Activated CD4-positive, alpha-beta T cell treated with anti-CD3 and anti-CD28 coated beads, Interleukin-2, amount 10 ng/mL, durations not matched to agents 24 days and 14 days (primary cell): ENCODE measurements at regions not wholly inside any gene's neighbourhood (a gene's known extent, or its start where the extent isn't known, plus 50 kb on each side); places are given as distances from the start of the nearest gene placed in this dataset.

ENCODE experiments used
- DNase-seq: peaks from one replicate; pipeline ENCODE4 v3.0.0; 2022
- H3K27ac Mint-ChIP-seq: one replicate; pipeline ENCODE4 v1.8.0; 2022; ENCODE audit warnings: mild to moderate bottlenecking, mixed read lengths
- H3K27me3 Mint-ChIP-seq: one replicate; pipeline ENCODE4 v1.8.0; 2022; ENCODE audit warnings: mixed read lengths
- H3K36me3 Mint-ChIP-seq: one replicate; pipeline ENCODE4 v1.8.0; 2022; ENCODE audit warnings: low read depth, mild to moderate bottlenecking, mixed read lengths
- H3K4me1 Mint-ChIP-seq: one replicate; pipeline ENCODE4 v1.8.0; 2021; ENCODE audit warnings: mixed read lengths
- H3K4me3 Mint-ChIP-seq: one replicate; pipeline ENCODE4 v1.8.0; 2022; ENCODE audit warnings: mild to moderate bottlenecking, moderate library complexity, mixed read lengths
- H3K9me3 Mint-ChIP-seq: one replicate; pipeline ENCODE4 v1.8.0; 2021; ENCODE audit warnings: mixed read lengths
- intact Hi-C: fragments of 100-400 bp; cut with micrococcal nuclease; formaldehyde crosslinking; loops from one replicate; pipeline ENCODE4 v1.15.1; 2023

DNA sequence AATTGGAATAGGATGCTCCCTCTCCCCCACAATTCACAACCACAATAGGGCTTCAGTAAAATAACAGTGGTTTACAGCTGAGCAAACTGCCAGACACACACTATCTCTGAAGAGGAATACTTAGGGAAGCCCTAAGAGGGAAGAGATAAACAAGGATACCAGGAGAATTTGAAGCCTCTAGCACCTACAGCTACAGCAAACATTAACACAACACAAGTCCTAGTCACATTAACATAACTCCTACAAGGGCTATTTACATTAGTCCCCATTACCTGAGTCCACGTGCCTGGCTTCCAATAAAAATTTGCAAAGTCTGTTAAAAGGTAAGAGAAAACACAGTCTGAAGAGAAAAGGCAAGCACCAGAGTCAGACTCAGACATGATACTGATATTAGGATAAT is 346.9 kb upstream of the CDIN1 start:
- intact Hi-C loops = no loop called here
- Mint-ChIP-seq H3K9me3 (no peaks in the 10 kb centered on the region), H3K27me3 (no peaks in the 10 kb centered on the region), H3K4me3 (no peak overlapping the region), H3K36me3 (no peaks in the 10 kb centered on the region), H3K27ac (no peak overlapping the region), H3K4me1 (no peaks in the 10 kb centered on the region)
- no peak for DNase-seq

DNA sequence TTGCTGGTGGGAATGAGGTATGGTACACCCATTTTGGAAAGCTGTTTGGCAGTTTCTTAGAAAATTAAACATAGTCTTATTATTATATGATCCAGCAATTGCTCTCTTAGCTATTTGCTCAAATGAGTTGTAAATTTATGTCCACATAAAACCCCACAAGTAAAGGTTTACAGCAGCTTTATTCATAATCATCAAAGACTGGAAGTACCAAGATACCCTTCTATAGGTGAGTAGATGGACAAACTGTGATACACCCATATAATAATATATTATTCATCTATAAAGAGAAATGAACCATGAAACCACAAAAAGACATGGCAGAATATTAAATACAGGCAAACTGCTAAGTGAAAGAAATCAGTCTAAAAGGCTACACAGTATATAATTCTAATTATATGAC is 344.7 kb upstream of the CDIN1 start:
- intact Hi-C loops = no loop called here
- Mint-ChIP-seq H3K9me3 (no peaks in the 10 kb centered on the region), H3K4me3 (no peak overlapping the region), H3K36me3 (no peaks in the 10 kb centered on the region), H3K4me1 (no peaks in the 10 kb centered on the region), H3K27me3 (no peaks in the 10 kb centered on the region), H3K27ac (no peak overlapping the region)
- DNase-seq = no peak

DNA sequence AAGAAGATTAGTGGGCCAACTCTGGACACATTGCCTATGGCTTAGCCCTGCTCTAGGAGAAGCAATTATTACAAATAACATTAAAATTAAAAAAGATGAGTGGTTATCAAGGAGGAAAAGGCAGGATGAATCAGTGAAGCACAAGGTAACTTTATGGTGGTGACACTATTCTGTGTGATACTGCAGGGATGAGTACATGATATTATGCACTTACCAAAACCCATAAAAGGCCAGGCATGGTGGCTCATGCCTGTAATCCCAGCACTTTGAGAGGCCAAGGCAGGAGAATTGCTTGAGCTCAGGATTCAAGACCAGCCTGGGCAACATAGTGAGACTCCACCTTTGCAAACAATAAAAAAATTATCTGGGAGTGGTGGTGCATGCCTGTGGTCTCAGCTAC is 344.3 kb upstream of the CDIN1 start:
- intact Hi-C loops = no loop called here
- no peaks in the 10 kb centered on the region for H3K9me3 Mint-ChIP-seq
- no peaks in the 10 kb centered on the region for H3K27me3 Mint-ChIP-seq
- no peak overlapping the region for H3K4me3 Mint-ChIP-seq
- no peaks in the 10 kb centered on the region for H3K4me1 Mint-ChIP-seq
- no peak for DNase-seq
- H3K27ac Mint-ChIP-seq = no peak overlapping the region
- H3K36me3 Mint-ChIP-seq = no peaks in the 10 kb centered on the region

DNA sequence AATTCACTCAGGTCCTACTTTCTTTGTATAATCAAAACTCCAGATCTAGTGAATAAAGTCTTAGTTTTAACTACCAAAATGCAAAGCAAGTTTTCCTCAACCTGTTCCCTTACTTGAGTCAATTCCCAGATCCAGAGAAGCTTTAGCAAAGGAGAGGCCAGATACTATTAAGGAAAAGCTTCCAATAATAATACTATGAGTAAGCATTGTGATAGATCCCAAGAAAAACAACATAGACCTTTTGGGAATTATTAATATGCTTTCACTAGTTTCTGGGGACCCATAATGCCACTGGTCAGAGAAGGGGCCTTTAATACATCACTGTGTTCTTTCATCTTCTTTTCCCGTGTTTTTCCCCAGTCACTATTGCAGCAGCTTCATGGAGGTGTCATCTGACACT is 339.9 kb upstream of the CDIN1 start:
- intact Hi-C loops = no loop called here
- peaks cover 8% of the 10 kb centered on the region for H3K9me3 Mint-ChIP-seq
- H3K27ac Mint-ChIP-seq = no peak overlapping the region
- no peaks in the 10 kb centered on the region for H3K27me3 Mint-ChIP-seq
- no peak for DNase-seq
- H3K4me1 Mint-ChIP-seq = no peaks in the 10 kb centered on the region
- no peak overlapping the region for H3K4me3 Mint-ChIP-seq
- H3K36me3 Mint-ChIP-seq = no peaks in the 10 kb centered on the region

DNA sequence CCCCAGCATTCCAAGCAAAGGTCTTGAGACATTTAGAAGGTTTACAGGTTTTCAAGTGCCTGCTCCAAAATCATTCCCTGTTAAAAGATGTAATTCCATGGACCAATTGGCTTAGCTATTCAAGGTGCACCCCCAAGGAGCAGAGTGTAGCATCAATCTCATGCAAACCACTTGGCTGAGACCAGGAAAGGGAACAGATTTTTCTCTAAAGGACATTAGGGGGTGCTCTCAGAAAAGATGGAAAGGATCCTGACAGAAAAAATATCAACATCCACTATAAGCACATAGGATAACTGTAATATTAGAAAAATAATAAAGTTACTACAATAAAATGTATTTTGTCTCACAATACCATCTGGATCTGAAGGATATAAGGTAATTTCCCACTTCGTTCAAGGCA is 328.0 kb upstream of the CDIN1 start:
- intact Hi-C loops = no loop called here
- Mint-ChIP-seq H3K27ac (no peak overlapping the region), H3K4me3 (no peak overlapping the region), H3K36me3 (no peaks in the 10 kb centered on the region), H3K27me3 (no peaks in the 10 kb centered on the region), H3K9me3 (peaks cover 7% of the 10 kb centered on the region), H3K4me1 (no peaks in the 10 kb centered on the region)
- DNase-seq = no peak

DNA sequence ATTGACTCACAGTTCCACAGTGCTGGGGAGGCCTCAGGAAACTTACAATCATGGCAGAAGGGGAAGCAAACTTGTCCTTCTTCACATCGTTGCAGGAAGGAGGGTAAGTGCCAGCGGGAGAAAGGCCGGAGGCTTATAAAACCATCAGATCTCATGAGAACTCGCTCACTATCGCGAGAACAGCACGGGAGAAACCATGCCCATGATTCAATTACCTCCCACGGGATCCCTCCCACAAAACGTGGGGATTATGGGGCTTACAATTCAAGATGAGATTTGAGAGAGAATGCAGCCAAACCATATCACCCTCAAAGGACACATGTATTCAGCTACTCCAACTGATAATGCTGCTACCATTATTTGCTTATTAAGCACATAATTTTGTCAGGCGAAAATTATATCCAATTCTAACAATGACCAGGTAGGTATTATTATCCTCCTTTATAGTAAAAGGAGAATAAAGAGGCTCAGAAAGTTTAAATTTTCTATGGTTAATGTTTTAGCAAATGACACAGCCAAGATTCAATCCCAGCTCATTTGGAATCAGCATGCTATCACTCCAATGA is 327.2 kb upstream of the CDIN1 start:
- intact Hi-C loops = no loop called here
- Mint-ChIP-seq H3K27ac (no peak overlapping the region), H3K27me3 (no peaks in the 10 kb centered on the region), H3K36me3 (no peaks in the 10 kb centered on the region), H3K9me3 (peaks cover 6% of the 10 kb centered on the region), H3K4me1 (no peaks in the 10 kb centered on the region), H3K4me3 (no peak overlapping the region)
- no peak for DNase-seq

DNA sequence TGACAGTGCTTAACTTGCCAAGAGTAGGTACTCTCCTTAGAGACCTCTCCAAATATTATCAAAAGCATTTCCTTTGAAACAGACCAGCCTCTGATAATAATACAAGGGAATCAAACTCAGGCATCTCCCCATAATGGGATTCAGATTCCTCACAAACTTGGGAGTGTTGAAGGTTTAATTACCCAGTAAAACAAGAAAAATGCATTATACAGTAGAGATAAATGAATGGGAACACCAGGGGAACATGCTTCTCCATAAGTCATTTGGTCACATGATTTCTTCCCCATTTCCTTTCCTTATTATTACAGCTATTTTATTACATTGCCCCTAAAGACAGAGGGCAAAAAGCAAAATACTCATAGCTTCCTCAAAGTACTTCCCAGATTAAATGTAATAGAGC is 325.0 kb upstream of the CDIN1 start:
- no peak for DNase-seq
- intact Hi-C loops = no loop called here
- Mint-ChIP-seq H3K4me1 (no peaks in the 10 kb centered on the region), H3K36me3 (no peaks in the 10 kb centered on the region), H3K27me3 (no peaks in the 10 kb centered on the region), H3K27ac (no peak overlapping the region), H3K4me3 (no peak overlapping the region), H3K9me3 (peaks cover 5% of the 10 kb centered on the region)

DNA sequence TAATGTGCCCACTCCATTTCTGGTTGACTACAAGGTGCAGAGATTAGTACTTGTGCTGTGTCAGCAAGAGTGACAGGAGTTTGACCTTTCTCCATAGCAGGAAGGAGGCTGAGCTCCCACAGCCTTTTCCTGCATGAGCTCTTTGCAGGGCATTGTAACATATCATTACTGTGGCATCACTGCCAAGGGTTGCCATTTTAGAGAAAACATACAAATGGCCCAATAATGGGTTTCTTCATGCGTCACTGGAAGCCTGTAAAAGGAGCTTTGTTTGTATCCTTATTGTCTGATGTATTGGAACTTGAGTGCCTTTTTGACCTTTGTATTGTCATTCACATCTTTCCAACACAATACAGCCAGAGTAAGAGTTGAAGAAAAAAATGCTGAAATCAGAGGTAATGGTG is 323.0 kb upstream of the CDIN1 start:
- no peaks in the 10 kb centered on the region for H3K27me3 Mint-ChIP-seq

DNA sequence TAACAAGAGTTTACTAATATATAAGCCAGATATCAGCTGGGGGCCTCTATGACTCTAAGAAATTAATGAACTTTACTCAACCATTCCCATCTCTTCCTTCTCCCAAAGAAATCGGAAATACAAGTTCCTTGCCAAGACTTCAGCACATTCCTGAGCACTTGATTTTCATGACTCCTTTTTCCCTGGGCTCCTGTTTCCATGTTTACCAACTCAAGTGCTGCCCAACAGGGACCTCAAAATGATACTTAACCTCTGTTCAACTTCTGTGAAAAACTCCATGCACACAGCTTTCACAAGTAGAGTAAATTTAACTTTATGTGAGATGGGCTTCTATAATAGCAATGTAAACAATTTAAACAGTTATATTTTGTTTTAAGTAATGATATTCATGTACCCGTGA is 315.8 kb upstream of the CDIN1 start:
- H3K27me3 Mint-ChIP-seq = no peaks in the 10 kb centered on the region
- intact Hi-C loops = no loop called here

More for the DNA sequence above, 323.0 kb upstream of the CDIN1 start:
- Mint-ChIP-seq H3K4me1 (no peaks in the 10 kb centered on the region), H3K27ac (no peak overlapping the region), H3K9me3 (peaks cover 5% of the 10 kb centered on the region), H3K36me3 (no peaks in the 10 kb centered on the region), H3K4me3 (no peak overlapping the region)
- intact Hi-C loops = no loop called here
- DNase-seq = no peak

DNA sequence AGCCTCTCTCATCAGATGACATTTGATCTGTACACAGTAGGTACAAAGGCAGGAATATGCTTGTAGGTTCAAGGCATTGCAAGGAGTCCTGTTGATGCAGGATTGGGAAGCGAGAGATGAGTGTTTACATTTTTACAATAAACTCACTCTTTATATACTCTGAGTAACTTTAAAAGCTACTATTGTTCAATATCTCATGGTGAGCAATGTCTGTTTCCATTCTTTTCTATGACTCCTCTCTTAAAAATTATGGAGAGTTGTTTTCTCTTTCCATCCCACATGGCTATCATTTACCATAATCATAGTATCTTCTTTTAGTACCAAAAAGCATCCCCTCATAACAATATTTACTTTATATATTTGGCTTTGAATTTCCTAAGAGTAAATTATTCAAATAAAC is 314.0 kb upstream of the CDIN1 start:
- intact Hi-C loops = no loop called here
- no peaks in the 10 kb centered on the region for H3K27me3 Mint-ChIP-seq
- no peak for DNase-seq
- H3K27ac Mint-ChIP-seq = no peak overlapping the region
- no peaks in the 10 kb centered on the region for H3K9me3 Mint-ChIP-seq
- H3K36me3 Mint-ChIP-seq = no peaks in the 10 kb centered on the region
- H3K4me1 Mint-ChIP-seq = no peaks in the 10 kb centered on the region
- H3K4me3 Mint-ChIP-seq = no peak overlapping the region

More for the DNA sequence above, 315.8 kb upstream of the CDIN1 start:
- Mint-ChIP-seq H3K36me3 (no peaks in the 10 kb centered on the region), H3K27ac (no peak overlapping the region), H3K4me1 (no peaks in the 10 kb centered on the region), H3K9me3 (no peaks in the 10 kb centered on the region), H3K4me3 (no peak overlapping the region)
- DNase-seq = no peak

DNA sequence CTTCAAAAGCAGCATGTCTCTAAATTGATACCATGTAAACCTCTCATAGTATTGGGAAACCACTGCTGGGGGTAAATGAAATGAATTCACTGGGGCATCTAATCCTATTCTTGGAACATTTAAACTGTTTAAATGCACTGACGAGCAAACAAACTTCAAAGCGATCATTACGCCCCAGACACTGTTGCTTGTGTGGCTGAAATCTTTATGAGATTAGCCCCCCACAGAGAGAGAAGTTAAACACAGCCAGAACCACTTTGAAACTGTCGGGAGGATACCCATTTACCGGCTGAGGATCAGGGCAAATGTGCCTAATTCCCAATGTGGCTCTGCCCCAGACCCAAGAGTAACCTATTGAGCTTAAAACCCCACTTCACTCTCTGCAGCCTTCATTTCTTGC is 308.4 kb upstream of the CDIN1 start:
- Mint-ChIP-seq H3K36me3 (no peaks in the 10 kb centered on the region), H3K27ac (no peak overlapping the region), H3K27me3 (no peaks in the 10 kb centered on the region), H3K9me3 (peaks cover 3% of the 10 kb centered on the region), H3K4me3 (no peak overlapping the region), H3K4me1 (no peaks in the 10 kb centered on the region)
- intact Hi-C loops = no loop called here
- DNase-seq = no peak

DNA sequence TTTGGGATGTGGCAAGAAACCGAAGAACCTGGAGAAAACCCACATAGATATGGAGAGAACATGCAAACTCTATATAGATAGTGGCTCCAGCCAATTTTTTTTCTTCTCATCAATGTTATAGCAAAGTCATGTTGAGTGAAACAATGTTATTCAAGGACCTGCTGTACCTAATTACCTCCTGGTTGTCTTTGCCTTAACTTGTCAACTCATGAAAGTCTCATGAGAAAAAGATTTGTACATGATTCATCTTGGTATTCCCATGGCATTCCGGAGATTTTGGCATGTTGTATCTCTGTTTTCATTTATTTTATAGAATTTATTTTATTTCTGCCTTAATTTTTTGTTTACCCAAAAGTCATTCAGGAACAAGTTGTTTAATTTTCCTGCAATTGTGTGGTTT is 303.8 kb upstream of the CDIN1 start:
- no peaks in the 10 kb centered on the region for H3K4me1 Mint-ChIP-seq
- peaks cover 3% of the 10 kb centered on the region for H3K9me3 Mint-ChIP-seq

DNA sequence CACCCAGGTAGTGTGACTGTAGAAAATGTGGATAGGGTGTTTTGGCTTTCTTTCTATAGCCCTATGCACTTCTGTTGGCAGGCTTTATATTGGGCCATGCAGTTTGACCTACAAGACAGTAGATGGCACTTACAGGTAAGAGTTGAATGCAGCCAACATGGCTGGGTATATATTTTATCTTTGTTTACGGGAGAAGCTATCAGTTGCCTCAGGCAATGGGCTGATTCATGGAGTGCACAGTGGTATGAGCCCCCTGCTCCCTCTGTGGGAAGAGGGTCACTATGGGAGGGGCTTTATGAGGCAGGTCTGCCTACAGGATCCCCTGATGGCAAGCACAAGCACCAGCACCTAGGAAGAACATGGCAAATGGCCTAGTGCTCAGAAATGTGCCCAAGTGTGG is 301.2 kb upstream of the CDIN1 start:
- Mint-ChIP-seq H3K36me3 (no peaks in the 10 kb centered on the region), H3K4me1 (no peaks in the 10 kb centered on the region), H3K9me3 (peaks cover 3% of the 10 kb centered on the region), H3K4me3 (no peak overlapping the region), H3K27ac (no peak overlapping the region), H3K27me3 (no peaks in the 10 kb centered on the region)
- no peak for DNase-seq
- intact Hi-C loops = no loop called here

More for the DNA sequence above, 303.8 kb upstream of the CDIN1 start:
- DNase-seq = no peak
- no peaks in the 10 kb centered on the region for H3K36me3 Mint-ChIP-seq
- H3K27me3 Mint-ChIP-seq = no peaks in the 10 kb centered on the region
- intact Hi-C loops = no loop called here
- H3K27ac Mint-ChIP-seq = no peak overlapping the region
- H3K4me3 Mint-ChIP-seq = no peak overlapping the region

DNA sequence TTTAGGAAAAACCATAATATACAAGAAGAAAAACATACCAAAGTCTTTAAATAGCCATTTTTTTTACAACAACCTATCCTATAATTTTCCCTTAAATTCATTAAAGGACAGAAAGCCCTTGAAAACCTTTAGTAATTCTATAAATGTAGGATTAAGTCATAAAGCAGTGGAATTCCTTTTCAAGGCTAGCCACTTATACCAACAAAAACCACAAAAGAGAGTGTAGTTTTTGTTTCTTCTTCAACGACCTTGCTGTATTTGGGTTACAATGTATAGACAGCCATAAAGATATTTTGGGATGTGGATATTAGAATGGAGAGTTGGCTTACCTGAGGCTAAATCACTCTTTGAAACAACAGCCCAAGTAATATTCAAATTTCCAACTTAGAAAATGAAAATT is 296.6 kb upstream of the CDIN1 start:
- Mint-ChIP-seq H3K4me1 (no peaks in the 10 kb centered on the region), H3K27ac (no peak overlapping the region), H3K36me3 (no peaks in the 10 kb centered on the region), H3K9me3 (peaks cover 5% of the 10 kb centered on the region), H3K27me3 (no peaks in the 10 kb centered on the region), H3K4me3 (no peak overlapping the region)
- DNase-seq = no peak
- intact Hi-C loops = no loop called here

DNA sequence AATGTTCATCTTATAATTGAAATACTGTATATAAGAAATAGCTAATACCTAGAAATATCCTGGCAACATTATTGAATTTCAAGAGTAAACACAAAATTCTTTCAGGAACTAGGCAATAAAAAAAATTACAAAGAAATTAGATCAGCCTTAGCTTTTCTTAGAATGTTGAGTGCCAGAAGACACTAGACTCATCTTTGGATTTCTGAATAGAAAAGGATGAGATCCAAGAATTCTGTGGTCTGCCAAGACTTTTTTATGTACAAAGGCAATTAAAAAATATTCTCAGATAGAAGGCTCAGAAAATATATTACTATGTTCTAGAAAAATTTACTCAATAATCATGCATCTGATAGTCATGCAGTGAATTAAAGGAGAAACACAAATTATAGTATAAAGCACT is 294.5 kb upstream of the CDIN1 start:
- Mint-ChIP-seq H3K27ac (no peak overlapping the region), H3K4me3 (no peak overlapping the region), H3K9me3 (peaks cover 5% of the 10 kb centered on the region), H3K27me3 (no peaks in the 10 kb centered on the region), H3K36me3 (no peaks in the 10 kb centered on the region), H3K4me1 (no peaks in the 10 kb centered on the region)
- DNase-seq = no peak
- intact Hi-C loops = no loop called here
